ENCODE measurements at regions not wholly inside any gene's neighbourhood (a gene's known extent, or its start where the extent isn't known, plus 50 kb on each side); places are given as distances from the start of the nearest gene placed in this dataset.

- H3K27ac Mint-ChIP-seq (ENCODE audit: unreplicated experiment) = no peak overlapping the region
- H3K27me3 Mint-ChIP-seq (ENCODE audit: low read depth) = no peaks in the 10 kb centered on the region
- H3K4me3 Mint-ChIP-seq (ENCODE audit: unreplicated experiment) = no peak overlapping the region
- H3K4me1 Mint-ChIP-seq (ENCODE audit: low read depth) = peaks cover 3% of the 10 kb centered on the region
- TF ChIP-seq CTCF (IDR thresholded peaks at IDR 0.05) = no peak
- DNase-seq (ENCODE audit: low spot score) = no peak
- H3K36me3 Mint-ChIP-seq (ENCODE audit: low read depth) = no peaks in the 10 kb centered on the region
- peaks cover 7% of the 10 kb centered on the region for H3K9me3 Mint-ChIP-seq (ENCODE audit: low read depth)
These were observed 214.9 kb upstream of the SEMA6A start for GRCh38 chr5:116789522-116789921.

GRCh38 chr5:116788851-116789403 lies 214.3 kb upstream of the SEMA6A start:
- H3K4me1 Mint-ChIP-seq (ENCODE audit: low read depth) = peaks cover 3% of the 10 kb centered on the region
- H3K36me3 Mint-ChIP-seq (ENCODE audit: low read depth) = no peaks in the 10 kb centered on the region
- TF ChIP-seq CTCF (IDR thresholded peaks at IDR 0.05) = no peak
- DNase-seq (ENCODE audit: low spot score) = no peak
- H3K4me3 Mint-ChIP-seq (ENCODE audit: unreplicated experiment) = no peak overlapping the region
- H3K27me3 Mint-ChIP-seq (ENCODE audit: low read depth) = no peaks in the 10 kb centered on the region
- H3K27ac Mint-ChIP-seq (ENCODE audit: unreplicated experiment) = no peak overlapping the region
- peaks cover 7% of the 10 kb centered on the region for H3K9me3 Mint-ChIP-seq (ENCODE audit: low read depth)

GRCh38 chr5:116787570-116787969 lies 212.9 kb upstream of the SEMA6A start:
- Mint-ChIP-seq H3K4me3 (ENCODE audit: unreplicated experiment) (no peak overlapping the region), H3K27ac (ENCODE audit: unreplicated experiment) (no peak overlapping the region), H3K36me3 (ENCODE audit: low read depth) (no peaks in the 10 kb centered on the region), H3K27me3 (ENCODE audit: low read depth) (no peaks in the 10 kb centered on the region), H3K4me1 (ENCODE audit: low read depth) (peaks cover 3% of the 10 kb centered on the region), H3K9me3 (ENCODE audit: low read depth) (peaks cover 7% of the 10 kb centered on the region)
- TF ChIP-seq CTCF (IDR thresholded peaks at IDR 0.05) = no peak
- DNase-seq (ENCODE audit: low spot score) = no peak

- H3K27me3 Mint-ChIP-seq (ENCODE audit: low read depth) = no peaks in the 10 kb centered on the region
- H3K27ac Mint-ChIP-seq (ENCODE audit: unreplicated experiment) = no peak overlapping the region
- peaks cover 6% of the 10 kb centered on the region for H3K9me3 Mint-ChIP-seq (ENCODE audit: low read depth)
- H3K36me3 Mint-ChIP-seq (ENCODE audit: low read depth) = no peaks in the 10 kb centered on the region
- no peak for TF ChIP-seq CTCF (IDR thresholded peaks at IDR 0.05)
- H3K4me3 Mint-ChIP-seq (ENCODE audit: unreplicated experiment) = no peak overlapping the region
- peaks cover 3% of the 10 kb centered on the region for H3K4me1 Mint-ChIP-seq (ENCODE audit: low read depth)
- no peak for DNase-seq (ENCODE audit: low spot score)
These were observed 210.5 kb upstream of the SEMA6A start for GRCh38 chr5:116785106-116785505.

- no peak for DNase-seq (ENCODE audit: low spot score)
- H3K4me1 Mint-ChIP-seq (ENCODE audit: low read depth) = peaks cover 11% of the 10 kb centered on the region
- no peak for TF ChIP-seq CTCF (IDR thresholded peaks at IDR 0.05)
- no peak overlapping the region for H3K4me3 Mint-ChIP-seq (ENCODE audit: unreplicated experiment)
- H3K9me3 Mint-ChIP-seq (ENCODE audit: low read depth) = no peaks in the 10 kb centered on the region
- no peaks in the 10 kb centered on the region for H3K36me3 Mint-ChIP-seq (ENCODE audit: low read depth)
- peaks cover 5% of the 10 kb centered on the region for H3K27me3 Mint-ChIP-seq (ENCODE audit: low read depth)
- H3K27ac Mint-ChIP-seq (ENCODE audit: unreplicated experiment) = no peak overlapping the region
These were observed 205.2 kb upstream of the SEMA6A start for GRCh38 chr5:116779846-116780245.
